H1 (cell line): ENCODE measurements at regions not wholly inside any gene's neighbourhood (a gene's known extent, or its start where the extent isn't known, plus 50 kb on each side); places are given as distances from the start of the nearest gene placed in this dataset.

Experiments
- CTCF ChIA-PET: fragments of 300-600 bp; sonication (Branson Sonifier 250); formaldehyde crosslinking; loops from one replicate; lab custom pipeline; 2021; ENCODE audit not compliant: partially characterized antibody; lab: Charles Lee
- POLR2A ChIA-PET: fragments of 300-600 bp; sonication (Branson Sonifier 250); formaldehyde crosslinking; loops from one replicate; lab custom pipeline; 2021; ENCODE audit warnings: inconsistent platforms; ENCODE audit not compliant: partially characterized antibody; lab: Charles Lee
- DNase-seq, 2 experiments: peaks; one replicate each; pipeline versions ENCODE4 v3.0.0 to v3.0.0-alpha.2; 2010 to 2022; ENCODE audit warnings: low spot score in 2 of 2, low read depth in 1 of 2, mixed read lengths in 1 of 2
- FAIRE-seq: peaks from 2 replicates; lab custom pipeline; 2011; peaks lifted over from hg19 to GRCh38; lab: Jason Lieb, UNC
- H2AFZ ChIP-seq: 2 replicates; pipeline ENCODE4 v1.8.1; 2012; ENCODE audit warnings: low read length, inconsistent platforms
- H2AK5ac ChIP-seq: 2 replicates; pipeline ENCODE4 v1.6.1; 2013; ENCODE audit warnings: low read depth, low read length
- H2BK120ac ChIP-seq: replicated peaks from 2 replicates; pipeline ENCODE3; 2013; ENCODE audit warnings: low read depth, low read length, inconsistent platforms
- H2BK12ac ChIP-seq: 2 replicates; pipeline ENCODE4 v1.6.1; 2013; ENCODE audit warnings: low read depth, low read length
- H2BK15ac ChIP-seq: 2 replicates; pipeline ENCODE4 v1.6.1; 2013; ENCODE audit warnings: low read length
- H2BK20ac ChIP-seq: 2 replicates; pipeline ENCODE4 v1.6.1; 2013; ENCODE audit warnings: low read length
- H2BK5ac ChIP-seq: 2 replicates; pipeline ENCODE4 v1.6.1; 2013; ENCODE audit warnings: low read depth, low read length
- H3K14ac ChIP-seq: 2 replicates; pipeline ENCODE4 v1.6.1; 2013; ENCODE audit warnings: inconsistent platforms; ENCODE audit not compliant: insufficient read length
- H3K18ac ChIP-seq: 2 replicates; pipeline ENCODE4 v1.6.1; 2013; ENCODE audit warnings: low read length; ENCODE audit errors: extremely low read depth
- H3K23ac ChIP-seq: 2 replicates; pipeline ENCODE4 v1.6.1; 2013; ENCODE audit warnings: inconsistent platforms; ENCODE audit not compliant: insufficient read length
- H3K23me2 ChIP-seq: 2 replicates; pipeline ENCODE4 v1.6.1; 2013; ENCODE audit warnings: low read depth, low read length
- H3K27ac ChIP-seq: 2 replicates; pipeline ENCODE4 v1.6.1; 2011; ENCODE audit warnings: low read depth, low read length, inconsistent platforms
- H3K27me3 ChIP-seq, 4 experiments: replicated peaks in 1 of 4; 1 replicate in 1 of 4; 2 replicates in 3 of 4; pipeline versions ENCODE4 v1.6.1 to v1.8.1; 2011 to 2013; ENCODE audit warnings: low read length in 3 of 4, mild to moderate bottlenecking in 3 of 4, inconsistent platforms in 2 of 4, mixed read lengths in 2 of 4, moderate library complexity in 1 of 4; ENCODE audit not compliant: control insufficient read depth in 3 of 4, insufficient read depth in 3 of 4; ENCODE audit errors: extremely low read depth in 1 of 4
- H3K36me3 ChIP-seq, 4 experiments: 2 replicates each; pipeline versions ENCODE4 v1.6.1 to v1.8.1; 2011 to 2013; ENCODE audit warnings: mild to moderate bottlenecking in 4 of 4, low read length in 3 of 4, moderate library complexity in 2 of 4, control low read depth in 1 of 4, inconsistent platforms in 1 of 4; ENCODE audit not compliant: insufficient read depth in 4 of 4, control insufficient read depth in 2 of 4
- H3K4ac ChIP-seq: replicated peaks from 2 replicates; pipeline ENCODE3; 2013; ENCODE audit warnings: low read length, low read depth, mixed read lengths, inconsistent platforms; ENCODE audit not compliant: insufficient read length
- H3K4me1 ChIP-seq, 4 experiments: replicated peaks in 1 of 4; 1 replicate in 1 of 4; 2 replicates in 3 of 4; pipeline versions ENCODE4 v1.6.1 to v1.8.1; 2011 to 2013; ENCODE audit warnings: low read length in 3 of 4, inconsistent platforms in 2 of 4, mixed read lengths in 1 of 4; ENCODE audit not compliant: insufficient read depth in 4 of 4, control insufficient read depth in 3 of 4
- H3K4me2 ChIP-seq, 2 experiments: 2 replicates each; pipeline versions ENCODE4 v1.6.1 to v1.8.1; 2011 to 2013; ENCODE audit warnings: low read depth in 2 of 2, low read length in 2 of 2, control low read depth in 1 of 2, inconsistent platforms in 1 of 2, mild to moderate bottlenecking in 1 of 2; ENCODE audit not compliant: insufficient read depth in 1 of 2
- H3K4me3 ChIP-seq, 4 experiments: fragments of 200-600, 300-600 bp in 1 of 4; sonication (generic), shearing (Covaris generic), sonication (Bioruptor Twin) in 1 of 4; 2 replicates each; pipeline versions ENCODE4 v1.5.1 to v1.8.1; 2011 to 2016; ENCODE audit warnings: low read length in 4 of 4, low read depth in 3 of 4, control low read depth in 2 of 4, inconsistent platforms in 2 of 4, mild to moderate bottlenecking in 2 of 4, mixed read lengths in 1 of 4, moderate library complexity in 1 of 4; ENCODE audit not compliant: insufficient read depth in 2 of 4; ENCODE audit errors: extremely low read depth in 1 of 4
- H3K56ac ChIP-seq: replicated peaks from 2 replicates; pipeline ENCODE3; 2013; ENCODE audit warnings: low read depth, mild to moderate bottlenecking, mixed read lengths, low read length, inconsistent platforms; ENCODE audit not compliant: insufficient read length
- H3K79me1 ChIP-seq: 2 replicates; pipeline ENCODE4 v1.6.1; 2013; ENCODE audit warnings: low read depth, low read length, control low read depth
- H3K79me2 ChIP-seq, 2 experiments: 2 replicates each; pipeline versions ENCODE4 v1.6.1 to v1.8.1; 2012 to 2013; ENCODE audit warnings: low read length in 2 of 2, mild to moderate bottlenecking in 2 of 2, inconsistent platforms in 1 of 2; ENCODE audit not compliant: insufficient read depth in 2 of 2, control insufficient read depth in 1 of 2
- H3K9ac ChIP-seq, 4 experiments: replicated peaks in 1 of 4; 1 replicate in 1 of 4; 2 replicates in 3 of 4; pipeline versions ENCODE4 v1.6.1 to v1.8.1; 2011 to 2013; ENCODE audit warnings: low read depth in 3 of 4, low read length in 3 of 4, control low read depth in 2 of 4, mild to moderate bottlenecking in 2 of 4, moderate library complexity in 2 of 4, inconsistent platforms in 1 of 4; ENCODE audit errors: extremely low read depth in 1 of 4
- H3K9me3 ChIP-seq, 2 experiments: 2 replicates each; pipeline versions ENCODE4 v1.6.1 to v1.8.1; 2012 to 2013; ENCODE audit warnings: mild to moderate bottlenecking in 2 of 2, moderate library complexity in 2 of 2, control low read depth in 1 of 2, inconsistent platforms in 1 of 2, low read depth in 1 of 2, low read length in 1 of 2, mixed read lengths in 1 of 2; ENCODE audit not compliant: insufficient read depth in 2 of 2
- H4K20me1 ChIP-seq, 2 experiments: replicated peaks in 1 of 2; 2 replicates each; pipeline versions ENCODE3 to v1.8.1; 2011 to 2013; ENCODE audit warnings: inconsistent platforms in 2 of 2, low read length in 2 of 2, mild to moderate bottlenecking in 1 of 2; ENCODE audit not compliant: insufficient read depth in 2 of 2, control insufficient read depth in 1 of 2
- H4K5ac ChIP-seq: 2 replicates; pipeline ENCODE4 v1.6.1; 2013; ENCODE audit warnings: low read length, low read depth, mixed read lengths, inconsistent platforms; ENCODE audit not compliant: insufficient read length
- H4K8ac ChIP-seq: 2 replicates; pipeline ENCODE4 v1.8.0; 2013; ENCODE audit warnings: mild to moderate bottlenecking, moderate library complexity, low read length, inconsistent platforms; ENCODE audit not compliant: insufficient read depth; ENCODE audit errors: extremely low read depth
- H4K91ac ChIP-seq: replicated peaks from 2 replicates; pipeline ENCODE3; 2013; ENCODE audit warnings: low read length, mixed read lengths, inconsistent platforms; ENCODE audit not compliant: insufficient read length
- EGR1 ChIP-seq: IDR thresholded peaks from 2 replicates; pipeline ENCODE4 v1.6.1; 2011; ENCODE audit warnings: low read depth, low read length, borderline replicate concordance
- GTF2F1 ChIP-seq: IDR thresholded peaks from 2 replicates; pipeline ENCODE4 v1.6.1; 2012; ENCODE audit warnings: low read depth, low read length, improper control_type of control experiment, borderline replicate concordance
- WGBS, 2 experiments: shearing (Covaris generic) in 1 of 2; methylation state at CpG; one replicate each; pipeline versions ENCODE4 v1.1.6 to v1.1.7; 2013 to 2015; ENCODE audit warnings: low lambda C conversion rate in 2 of 2, mixed read lengths in 2 of 2, inconsistent platforms in 1 of 2, low coverage in 1 of 2, missing lambda C conversion rate in 1 of 2; ENCODE audit not compliant: insufficient replicate concordance in 2 of 2, insufficient coverage in 1 of 2, insufficient read length in 1 of 2; ENCODE audit errors: extremely low coverage in 1 of 2, missing lambda C conversion rate in 1 of 2; 5-methylcytosine and 5-hydroxymethylcytosine counted together

GRCh38 chr7:120185940-120186682 is 86.9 kb upstream of the KCND2 start:
- Histone ChIP-seq H4K91ac (no peak overlapping the region), H4K8ac (no peak overlapping the region), H2BK120ac (no peak overlapping the region), H3K4me3 (no peak overlapping the region), H3K9me3 (no peaks in the 10 kb centered on the region), H3K27me3 (no peaks in the 10 kb centered on the region), H3K36me3 (no peaks in the 10 kb centered on the region), H3K23me2 (no peaks in the 10 kb centered on the region), H3K4me2 (no peak overlapping the region), H2BK5ac (no peak overlapping the region), H3K4me1 (peaks cover 0 to 12% (median 7%) of the 10 kb centered on the region in 4 experiments; a peak in 4 of 7 replicates), H2AK5ac (no peak overlapping the region), H3K56ac (no peak overlapping the region), H2AFZ (0 out of 2 replicates have a peak overlapping the region, but pooled peaks have one; percentile 63), H3K27ac (no peak overlapping the region), H3K79me1 (no peaks in the 10 kb centered on the region), H4K20me1 (no peaks in the 10 kb centered on the region), H4K5ac (no peak overlapping the region), H3K23ac (no peak overlapping the region), H3K4ac (no peak overlapping the region), H2BK15ac (no peak overlapping the region), H3K9ac (no peak overlapping the region), H2BK12ac (no peak overlapping the region), H2BK20ac (no peak overlapping the region), H3K14ac (no peak overlapping the region), H3K18ac (no peak overlapping the region), H3K79me2 (no peaks in the 10 kb centered on the region)
- ChIA-PET POLR2A (no interaction called here), CTCF (interaction anchor here (0.6 kb wide), 1 partner anchor 63 kb away, joined by 3 read pairs; no protein-coding TSS in a partner anchor)
- FAIRE-seq = no peak
- 92% methylated on average over 3 of the region's 3 CpGs; no CpG with 5 or more reads in 1 of the 2 experiments for WGBS, 2 experiments
- no peak for TF ChIP-seq EGR1
- no peak for TF ChIP-seq GTF2F1
- no peak for DNase-seq
